ENCODE measurements at regions not wholly inside any gene's neighbourhood (a gene's known extent, or its start where the extent isn't known, plus 50 kb on each side); places are given as distances from the start of the nearest gene placed in this dataset.

DNA sequence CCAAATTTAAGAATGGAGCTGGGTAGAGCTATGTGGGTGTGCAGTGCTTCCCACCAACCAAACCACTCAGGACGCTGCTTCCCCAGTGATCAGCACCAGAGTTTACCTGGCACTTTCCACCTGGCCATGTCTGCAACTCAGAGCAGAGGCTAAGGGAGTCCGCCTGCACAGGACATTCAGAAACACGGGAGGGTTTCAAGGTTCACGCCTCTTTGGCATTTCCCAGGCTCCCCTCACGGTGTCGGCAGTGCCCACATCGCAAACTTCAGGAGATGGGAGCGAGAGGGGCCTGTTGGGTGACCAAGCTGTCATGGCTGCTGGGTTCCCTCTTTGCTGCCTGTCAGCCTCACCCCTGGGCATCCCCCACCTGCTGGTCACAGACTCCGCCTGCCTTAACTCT lies 161.5 kb downstream of the NXNL2 start:
- no peak for DNase-seq

DNA sequence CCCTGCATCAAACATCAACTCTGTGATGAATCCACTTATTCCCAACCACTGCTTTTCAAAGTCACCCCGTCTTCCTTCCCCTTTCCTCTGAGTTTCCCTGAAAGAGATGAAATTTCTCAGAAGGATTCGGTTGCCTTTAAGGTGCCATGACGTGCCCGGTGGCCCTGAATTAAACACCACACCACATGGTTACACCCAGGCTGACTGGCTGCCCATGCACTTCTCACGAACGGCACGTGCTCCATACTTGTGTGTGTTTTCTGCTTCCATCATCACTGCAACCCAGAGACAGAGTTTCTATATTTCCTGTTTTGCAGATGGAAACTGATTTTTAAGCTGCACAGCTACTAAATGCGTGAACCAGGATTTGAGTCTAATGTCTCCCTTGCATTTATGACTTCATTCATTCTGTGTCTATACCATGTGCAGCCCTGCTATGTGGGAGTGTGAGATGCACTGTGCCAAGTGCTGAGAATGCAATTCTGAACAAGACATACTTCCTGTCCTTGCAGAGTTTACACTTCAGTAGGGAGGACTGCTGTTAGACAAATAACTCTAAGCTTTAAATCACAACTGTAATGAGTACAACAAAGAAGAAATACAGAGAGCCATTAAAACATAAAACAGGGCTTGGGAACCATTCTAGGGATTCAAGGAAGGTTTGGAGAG lies 162.9 kb downstream of the NXNL2 start:
- DNase-seq = no peak

DNA sequence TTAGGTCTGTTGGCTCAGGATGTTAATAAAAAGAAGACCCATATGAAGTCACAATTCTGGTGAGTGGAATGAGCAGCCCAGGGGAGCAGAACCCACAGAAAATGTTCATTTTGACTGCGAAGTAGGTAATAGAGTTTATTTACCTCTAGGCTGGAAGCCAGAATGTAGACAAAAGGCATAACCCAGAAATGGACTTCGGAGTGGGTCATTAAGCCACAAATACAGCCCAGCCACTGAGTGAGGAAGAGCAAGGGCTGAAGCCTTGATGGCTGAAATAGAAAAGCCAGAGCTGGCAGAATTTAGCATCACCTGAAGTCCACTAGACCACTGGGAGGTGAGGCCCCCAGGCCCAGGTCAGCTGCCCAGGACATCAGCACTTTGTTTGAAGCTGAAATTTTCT lies 168.0 kb downstream of the NXNL2 start:
- DNase-seq = no peak

- no peak for DNase-seq
Measured at GRCh38 chr9:88706193-88707113, 171.5 kb downstream of the NXNL2 start.

- no peak for DNase-seq
Measured at GRCh38 chr9:88710449-88710848, 175.5 kb downstream of the NXNL2 start.

DNA sequence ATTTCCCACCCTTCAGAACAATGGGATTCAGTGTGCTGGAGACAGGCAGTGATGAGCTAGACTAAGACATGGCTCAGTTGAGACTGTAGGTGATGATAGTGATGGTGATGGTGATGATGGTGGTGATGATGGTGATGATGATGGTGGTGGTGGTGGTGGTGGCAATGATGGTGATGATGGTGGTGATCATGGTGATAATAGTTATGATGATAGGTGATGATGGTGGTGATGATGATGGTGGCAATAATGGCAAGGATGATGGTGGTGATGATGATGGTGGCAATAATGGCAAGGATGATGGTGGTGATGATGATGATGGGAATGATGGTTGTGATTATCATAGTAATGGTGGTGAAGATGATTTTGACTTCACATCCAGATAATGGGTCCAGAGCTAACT lies 176.7 kb downstream of the NXNL2 start:
- no peak for DNase-seq

GRCh38 chr9:88712484-88712883 lies 177.5 kb downstream of the NXNL2 start:
- no peak for DNase-seq

DNA sequence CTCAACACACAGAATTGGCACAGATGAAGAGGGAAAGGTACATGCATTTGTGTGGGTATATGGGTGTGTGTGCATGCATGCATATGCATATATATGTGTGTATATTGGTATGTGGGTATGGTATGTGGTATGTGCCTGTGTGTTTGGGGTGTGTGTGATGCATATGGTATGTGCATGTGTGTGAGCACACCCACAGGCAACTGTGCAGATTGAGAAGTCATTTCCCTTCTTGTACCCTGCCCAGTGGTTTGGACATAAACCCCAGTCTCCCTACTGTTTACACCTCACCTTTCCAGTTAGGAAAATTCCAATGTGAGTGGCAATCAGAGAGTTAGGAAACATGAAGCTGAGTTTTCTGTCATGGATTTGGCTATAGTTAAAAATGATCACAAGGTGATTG lies 178.0 kb downstream of the NXNL2 start:
- DNase-seq = no peak

DNA sequence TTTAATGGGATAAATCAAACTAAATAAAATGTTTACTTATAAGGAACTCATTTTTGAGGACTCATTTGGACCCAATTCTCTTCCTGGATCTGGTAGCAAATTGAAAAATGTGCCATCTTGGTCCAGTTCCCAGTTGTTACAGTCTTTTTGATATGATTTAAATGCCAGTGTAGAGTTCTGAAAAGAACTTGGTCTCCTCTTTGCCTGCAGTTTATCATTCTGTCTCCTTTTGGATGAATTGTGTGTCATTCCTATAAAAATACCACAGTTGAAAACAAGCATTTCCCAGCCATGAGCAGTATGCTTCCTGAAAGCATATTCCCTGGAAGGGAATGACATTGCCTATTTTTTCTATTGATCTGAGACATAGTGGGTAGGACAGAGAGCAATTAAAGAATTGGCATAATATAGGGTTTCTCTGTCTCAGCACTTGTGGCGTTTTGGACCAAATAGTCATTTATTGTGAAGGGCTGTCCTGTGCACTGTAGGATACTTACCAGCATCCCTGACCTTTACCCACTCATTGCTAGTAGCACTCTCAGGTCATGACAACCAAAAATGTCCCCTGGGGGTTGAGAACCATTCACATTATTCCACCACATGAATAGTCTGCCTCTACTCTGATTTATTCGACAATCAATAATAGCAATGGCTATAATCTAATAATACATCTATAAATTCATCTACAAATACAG lies 181.8 kb downstream of the NXNL2 start:
- DNase-seq = no peak

DNA sequence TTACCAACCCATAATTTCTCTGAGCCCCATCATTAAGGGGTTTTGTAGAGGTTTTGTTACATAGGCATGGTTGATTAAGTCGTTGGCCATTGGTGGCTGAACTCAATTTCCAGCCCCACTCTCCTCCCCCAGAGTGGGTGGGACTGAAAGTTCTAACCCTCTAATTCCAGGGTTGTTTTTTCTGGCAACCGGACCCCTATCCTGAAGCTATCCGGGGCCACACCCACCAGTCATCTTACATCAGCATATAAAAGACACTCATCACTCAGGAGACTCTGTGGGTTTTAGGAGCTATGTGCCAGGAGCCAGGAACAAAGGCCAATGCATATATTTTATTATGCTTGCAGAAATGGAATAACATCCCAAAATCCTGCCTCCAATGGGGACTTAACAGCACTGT lies 186.0 kb downstream of the NXNL2 start:
- no peak for DNase-seq

DNA sequence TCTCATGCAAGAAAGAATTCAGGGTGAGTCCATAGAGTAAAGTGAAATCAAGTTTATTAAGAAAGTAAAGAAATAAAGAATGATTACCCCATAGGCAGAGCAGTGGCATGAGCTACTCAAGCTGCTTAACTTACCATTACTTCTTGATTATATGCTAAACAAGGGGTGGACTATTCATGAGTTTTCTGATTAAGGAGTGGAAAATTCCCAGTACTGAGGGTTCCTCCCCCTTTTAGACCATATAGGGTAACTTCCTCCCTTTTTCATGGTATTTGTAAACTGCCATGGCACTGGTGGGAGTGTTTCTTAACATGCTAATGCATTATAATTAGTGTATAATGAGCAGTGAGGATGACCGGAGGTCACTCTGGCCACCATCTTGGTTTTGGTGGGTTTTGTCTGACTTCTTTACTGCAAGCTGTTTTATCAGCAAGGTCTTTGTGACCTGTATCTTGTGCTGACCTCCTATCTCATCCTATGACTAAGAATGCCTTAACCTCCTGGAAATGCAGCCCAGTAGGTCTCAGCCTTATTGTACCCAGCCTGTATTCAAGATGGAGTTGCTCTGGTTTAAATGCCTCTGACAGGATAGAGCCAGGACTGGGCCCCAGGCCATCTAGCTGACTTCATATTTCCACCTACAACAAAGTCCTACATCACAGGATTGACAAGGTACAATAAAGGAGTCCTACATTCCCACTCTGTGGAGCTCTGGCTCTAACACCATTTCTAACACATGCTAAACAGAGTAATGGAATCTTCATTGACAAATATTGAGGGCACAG lies 186.7 kb downstream of the NXNL2 start:
- DNase-seq = no peak

- no peak for DNase-seq
Measured at GRCh38 chr9:88722753-88723152, 187.8 kb downstream of the NXNL2 start.

GRCh38 chr9:88723751-88724150 lies 188.8 kb downstream of the NXNL2 start:
- no peak for DNase-seq

DNA sequence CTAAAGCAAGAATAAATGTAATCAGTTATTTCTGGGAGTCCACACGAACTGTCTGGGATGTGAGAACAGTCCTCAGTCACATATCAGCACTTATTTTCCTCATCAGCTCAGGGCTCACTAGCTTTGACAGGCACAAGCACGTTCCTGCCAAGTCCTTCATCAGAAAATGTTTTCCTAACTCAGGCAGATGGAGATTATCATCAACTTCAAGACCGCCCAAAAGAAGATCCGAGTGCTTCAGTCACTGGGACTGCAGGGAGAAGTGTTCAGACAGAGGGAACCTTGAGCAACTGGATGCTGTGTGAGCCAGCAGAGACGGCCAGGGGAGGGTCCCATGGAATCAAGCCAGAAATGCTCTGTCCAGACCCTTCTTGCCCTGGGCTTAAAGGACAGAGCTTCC lies 189.4 kb downstream of the NXNL2 start:
- no peak for DNase-seq

GRCh38 chr9:88725300-88726019 lies 190.5 kb downstream of the NXNL2 start:
- no peak for DNase-seq

GRCh38 chr9:88726803-88727202 lies 191.8 kb downstream of the NXNL2 start:
- no peak for DNase-seq

DNA sequence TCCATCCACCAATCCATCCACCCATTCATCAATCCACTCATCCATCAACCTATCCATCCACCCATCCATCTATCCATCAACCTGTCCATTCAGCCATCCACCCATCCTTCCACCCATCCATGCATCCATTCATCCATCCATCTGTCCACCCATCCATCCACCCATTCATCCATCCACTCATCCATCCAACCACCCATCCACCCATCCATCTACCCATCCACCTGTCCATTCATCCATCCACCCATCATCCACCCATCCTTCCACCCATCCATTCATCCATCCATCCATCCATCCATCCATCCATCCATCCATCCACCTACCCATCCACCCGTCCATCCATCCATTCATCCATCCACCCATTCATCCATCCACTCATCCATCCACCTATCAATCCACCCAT lies 195.8 kb downstream of the NXNL2 start:
- no peak for DNase-seq

GRCh38 chr9:88732128-88732527 lies 197.2 kb downstream of the NXNL2 start:
- no peak for DNase-seq

- no peak for DNase-seq
Measured at GRCh38 chr9:88733651-88734421, 198.9 kb downstream of the NXNL2 start.

DNA sequence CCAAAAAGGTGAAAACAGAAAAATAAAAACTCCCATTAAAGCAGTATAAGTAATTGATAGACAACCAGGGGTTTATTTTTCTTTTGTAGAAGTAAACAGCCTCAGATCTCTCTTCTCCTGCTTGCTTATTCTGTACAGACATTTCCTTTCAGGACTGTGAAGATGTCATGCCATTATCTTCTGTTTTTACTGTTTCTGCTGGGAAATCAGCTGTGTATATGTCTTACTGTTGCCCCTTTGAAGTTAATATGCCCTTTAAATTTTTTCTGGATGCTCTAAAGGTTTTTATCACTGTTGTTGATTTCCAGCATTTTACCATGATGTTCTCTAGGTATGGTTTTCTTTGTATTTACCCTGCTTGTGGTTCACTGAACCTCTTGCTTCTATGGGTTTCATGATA lies 199.5 kb downstream of the NXNL2 start:
- no peak for DNase-seq

GRCh38 chr9:88736136-88736637 lies 201.2 kb downstream of the NXNL2 start:
- DNase-seq = no peak

Data from T-helper 1 cell (primary cell).